Vagina (tissue), 2 donors: ENCODE measurements at regions not wholly inside any gene's neighbourhood (a gene's known extent, or its start where the extent isn't known, plus 50 kb on each side); places are given as distances from the start of the nearest gene placed in this dataset.

Source experiments
- DNase-seq, 2 donors: peaks; one replicate each; pipeline ENCODE4 v3.0.0-alpha.2; 2017; ENCODE audit errors: extremely low spot score in 2 of 2
- H3K27ac ChIP-seq: fragments of 200-600 bp; sonication (generic); one replicate; pipeline ENCODE4 v1.5.1; 2019
- H3K27me3 ChIP-seq: fragments of 200-600 bp; sonication (generic); one replicate; pipeline ENCODE4 v1.5.1; 2019
- H3K36me3 ChIP-seq, 2 donors: fragments of 200-600 bp; sonication (generic); one replicate each; pipeline ENCODE4 v1.5.1; 2017 to 2019
- H3K4me1 ChIP-seq: fragments of 200-600 bp; sonication (generic); one replicate; pipeline ENCODE4 v1.5.1; 2019
- H3K4me3 ChIP-seq, 2 donors: fragments of 200-600 bp; sonication (generic); 1 replicate in 1 of 2; 2 replicates in 1 of 2; pipeline ENCODE4 v1.5.1; 2016 to 2019
- H3K9me3 ChIP-seq: fragments of 200-600 bp; sonication (generic); one replicate; pipeline ENCODE4 v1.5.1; 2019
- CTCF ChIP-seq, 3 experiments: fragments of 450-650 bp in 2 of 3; fragments of 200-600 bp in 1 of 3; sonication (generic) in 1 of 3; IDR thresholded peaks; one replicate each; pipeline ENCODE4 v1.5.1; 2017 to 2019; ENCODE audit warnings: antibody characterized with exemption in 3 of 3, mild to moderate bottlenecking in 2 of 3, moderate library complexity in 2 of 3
- POLR2A ChIP-seq, 2 donors: fragments of 450-650 bp; IDR thresholded peaks; one replicate each; pipeline ENCODE4 v1.6.1; 2017; ENCODE audit warnings: antibody characterized with exemption in 2 of 2, mild to moderate bottlenecking in 2 of 2, moderate library complexity in 2 of 2
- POLR2AphosphoS5 ChIP-seq, 2 donors: sonication (generic); formaldehyde crosslinking; IDR thresholded peaks; one replicate each; pipeline ENCODE4 v1.9.0; 2017; ENCODE audit warnings: antibody characterized with exemption in 2 of 2, mild to moderate bottlenecking in 2 of 2, low read depth in 1 of 2; ENCODE audit not compliant: insufficient read depth in 1 of 2
- intact Hi-C: fragments of 100-400 bp; cut with DNase I; formaldehyde crosslinking; loops from one replicate; pipeline ENCODE4 v1.15.1; 2023

DNA sequence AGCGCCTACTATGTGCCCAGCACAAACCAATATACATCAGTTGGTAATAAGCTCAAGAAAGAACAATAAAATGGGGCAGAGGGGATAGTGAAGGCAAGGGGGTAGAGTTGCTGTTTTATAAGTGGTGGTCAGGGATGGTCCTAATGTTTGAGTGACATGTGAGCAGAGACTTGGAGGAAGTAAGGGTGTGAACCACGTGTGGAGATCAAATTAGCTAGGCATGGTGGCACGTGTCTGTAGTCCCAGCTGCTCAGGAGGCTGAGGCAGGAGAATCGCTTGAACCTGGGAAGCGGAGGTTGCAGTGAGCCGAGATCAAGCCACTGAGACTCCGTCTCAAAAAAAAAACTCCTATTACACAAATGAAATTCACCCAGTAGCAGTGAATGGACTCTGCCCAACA is 56.5 kb downstream of the IRX6 start:
- H3K4me3 ChIP-seq = no peak overlapping the region
- no peak for DNase-seq
- no peaks in the 10 kb centered on the region for H3K4me1 ChIP-seq
- H3K27me3 ChIP-seq = no peaks in the 10 kb centered on the region
- intact Hi-C loops = no loop called here
- H3K9me3 ChIP-seq = no peaks in the 10 kb centered on the region
- H3K36me3 ChIP-seq = no peaks in the 10 kb centered on the region
- H3K27ac ChIP-seq = no peak overlapping the region
- no peak for TF ChIP-seq CTCF (IDR thresholded peaks at IDR 0.05)
- TF ChIP-seq POLR2A (IDR thresholded peaks at IDR 0.05) = no peak
- TF ChIP-seq POLR2AphosphoS5 (IDR thresholded peaks at IDR 0.05; ENCODE audit: insufficient read depth in 1 of 2, low read depth in 1 of 2) = no peak

DNA sequence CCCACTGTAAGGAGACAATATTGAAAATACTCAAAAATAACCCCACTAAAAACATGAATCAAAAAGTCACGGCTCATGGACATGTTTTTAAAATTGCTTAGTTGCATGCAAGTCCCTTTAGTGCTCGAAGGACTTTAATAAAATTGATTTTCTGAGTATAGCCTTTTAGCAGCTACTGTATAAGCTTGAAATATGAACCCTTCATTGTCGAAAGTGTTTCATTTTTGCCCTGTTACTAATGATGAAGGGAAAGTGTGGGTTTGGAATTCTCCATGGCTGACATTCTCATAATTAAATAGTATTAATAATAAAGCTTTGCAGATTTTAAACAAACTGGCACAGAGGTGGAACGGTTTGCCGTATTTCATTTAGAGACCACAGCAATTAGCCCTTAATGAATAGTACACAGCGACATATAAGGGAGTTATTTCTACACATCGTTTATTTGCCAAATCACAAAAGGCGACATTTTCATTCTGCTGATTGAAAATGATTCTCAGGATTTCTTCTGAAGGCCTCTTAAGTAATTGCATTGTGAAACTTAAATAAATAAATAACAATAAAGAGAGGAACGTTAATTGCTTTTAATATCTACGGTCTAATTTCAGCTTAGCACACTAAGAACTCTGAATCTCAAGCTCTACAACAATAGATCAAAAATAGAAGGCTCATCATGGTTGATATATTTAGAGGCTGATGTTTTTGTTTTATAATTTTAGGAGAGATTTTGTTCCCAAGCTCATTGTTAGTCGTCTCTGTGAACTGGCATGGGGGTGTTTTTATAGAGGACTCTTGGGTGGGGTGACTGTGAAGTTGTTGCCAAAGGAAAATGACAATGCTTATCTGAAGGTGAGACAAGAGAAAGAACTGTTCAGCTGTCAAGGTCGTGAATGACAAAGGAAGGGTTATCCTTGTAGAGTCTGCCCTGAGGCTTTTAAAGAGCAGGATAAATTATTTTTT is 60.6 kb downstream of the IRX6 start:
- intact Hi-C loops = no loop called here
- no peaks in the 10 kb centered on the region for H3K4me1 ChIP-seq
- DNase-seq = no peak
- TF ChIP-seq CTCF (IDR thresholded peaks at IDR 0.05) (no peak), POLR2A (IDR thresholded peaks at IDR 0.05) (no peak), POLR2AphosphoS5 (IDR thresholded peaks at IDR 0.05; ENCODE audit: insufficient read depth in 1 of 2, low read depth in 1 of 2) (no peak)
- H3K27ac ChIP-seq = no peak overlapping the region
- no peaks in the 10 kb centered on the region for H3K27me3 ChIP-seq
- H3K9me3 ChIP-seq = no peaks in the 10 kb centered on the region
- no peaks in the 10 kb centered on the region for H3K36me3 ChIP-seq
- no peak overlapping the region for H3K4me3 ChIP-seq

- intact Hi-C loops = no loop called here
- H3K36me3 ChIP-seq = no peaks in the 10 kb centered on the region
- no peaks in the 10 kb centered on the region for H3K9me3 ChIP-seq
- H3K27me3 ChIP-seq = no peaks in the 10 kb centered on the region
- no peak overlapping the region for H3K4me3 ChIP-seq
- TF ChIP-seq CTCF (IDR thresholded peaks at IDR 0.05) = no peak
- no peak for TF ChIP-seq POLR2A (IDR thresholded peaks at IDR 0.05)
- DNase-seq = no peak
- H3K27ac ChIP-seq = no peak overlapping the region
- H3K4me1 ChIP-seq = no peaks in the 10 kb centered on the region
Observed at GRCh38 chr16:55385359-55385758, 61.4 kb downstream of the IRX6 start.

DNA sequence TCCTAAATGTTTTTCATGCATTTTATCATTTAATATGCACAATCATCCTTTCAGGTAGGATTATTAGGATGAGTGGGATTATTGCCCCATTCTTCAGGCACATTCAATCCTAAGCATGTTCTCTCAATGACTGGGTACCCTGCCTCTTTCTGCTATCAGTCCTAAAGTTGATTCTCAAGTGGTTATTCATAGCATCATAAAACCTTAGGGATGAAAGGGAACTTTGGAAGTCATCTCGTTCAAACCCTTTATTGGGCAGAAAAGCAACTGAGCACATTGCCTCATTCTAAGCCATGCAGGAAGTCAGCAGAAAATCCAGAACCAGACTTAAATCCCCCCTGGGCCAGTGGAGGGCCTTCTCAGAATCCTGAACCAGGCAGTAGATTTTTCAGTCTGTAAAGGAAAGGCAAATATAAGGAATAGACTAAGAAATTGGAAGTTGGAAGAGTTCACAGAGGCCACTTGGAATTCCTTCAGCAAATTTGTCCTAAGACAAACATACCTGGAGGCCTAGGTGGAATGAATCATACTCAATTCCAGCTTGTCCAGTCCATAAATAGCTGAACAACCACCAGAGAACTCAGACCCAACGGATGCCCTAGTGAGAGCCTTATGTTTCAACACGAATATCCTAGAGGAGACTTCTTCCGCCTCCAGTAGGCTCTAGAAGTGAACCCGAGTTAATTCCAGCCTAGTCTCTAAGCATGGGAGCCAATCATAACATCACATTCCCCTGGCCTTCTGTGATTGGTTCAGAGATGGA is 62.7 kb downstream of the IRX6 start:
- H3K27ac ChIP-seq = no peak overlapping the region
- no peaks in the 10 kb centered on the region for H3K4me1 ChIP-seq
- TF ChIP-seq POLR2A (IDR thresholded peaks at IDR 0.05) (no peak), POLR2AphosphoS5 (IDR thresholded peaks at IDR 0.05; ENCODE audit: insufficient read depth in 1 of 2, low read depth in 1 of 2) (no peak), CTCF (IDR thresholded peaks at IDR 0.05) (no peak)
- DNase-seq = no peak
- intact Hi-C loops = no loop called here
- no peaks in the 10 kb centered on the region for H3K9me3 ChIP-seq
- no peaks in the 10 kb centered on the region for H3K27me3 ChIP-seq
- no peaks in the 10 kb centered on the region for H3K36me3 ChIP-seq
- no peak overlapping the region for H3K4me3 ChIP-seq
